ENCODE measurements at regions not wholly inside any gene's neighbourhood (a gene's known extent, or its start where the extent isn't known, plus 50 kb on each side); places are given as distances from the start of the nearest gene placed in this dataset.

DNA sequence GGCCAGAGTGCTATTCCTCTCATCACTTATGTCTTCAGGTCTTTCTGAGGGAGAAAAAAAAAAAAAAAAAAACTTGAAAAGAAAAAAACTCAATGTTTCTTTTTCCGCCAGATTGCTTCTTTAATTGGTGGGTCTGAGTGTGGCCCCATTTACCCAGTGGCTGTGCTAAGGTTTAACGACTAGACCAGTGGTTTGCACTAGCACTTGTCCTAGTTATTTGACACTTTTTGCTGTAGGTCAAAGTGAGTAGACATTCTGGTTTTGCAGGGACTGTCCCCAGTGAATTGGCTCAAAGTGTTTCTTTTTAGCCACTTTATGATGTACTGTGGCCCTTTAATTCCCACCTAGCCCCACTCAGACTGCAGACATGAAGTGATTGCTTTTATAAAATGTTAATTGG lies 273.3 kb downstream of the PTEN start:
- no peak for DNase-seq

GRCh38 chr10:88138319-88138848 lies 275.0 kb downstream of the PTEN start:
- no peak for DNase-seq

GRCh38 chr10:88147000-88147798 lies 283.8 kb downstream of the PTEN start:
- DNase-seq = no peak

DNA sequence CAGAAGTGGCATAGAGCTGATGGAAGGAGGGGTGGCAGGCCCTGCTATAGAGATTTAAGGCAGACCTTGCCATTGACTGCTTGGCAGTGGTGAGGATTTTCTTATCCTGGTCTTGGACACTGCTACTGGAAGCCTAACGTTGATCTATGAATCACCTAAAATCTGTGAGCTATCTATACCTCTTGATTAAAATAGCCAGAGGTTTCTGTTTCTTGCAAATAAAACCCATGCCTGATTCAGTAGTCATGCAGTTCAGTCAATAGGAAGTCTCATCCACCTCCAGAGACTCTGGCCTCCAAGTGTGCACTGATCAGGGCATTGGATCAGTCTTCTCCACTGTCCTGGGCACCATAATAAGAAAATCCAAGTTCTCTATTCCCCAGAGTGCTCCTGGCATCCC lies 286.5 kb downstream of the PTEN start:
- DNase-seq = no peak

- DNase-seq = no peak
Measured at GRCh38 chr10:88150339-88150738, 286.9 kb downstream of the PTEN start.

- peak; percentile 8 for DNase-seq
Measured at GRCh38 chr10:88152728-88153133, 289.3 kb downstream of the PTEN start.

DNA sequence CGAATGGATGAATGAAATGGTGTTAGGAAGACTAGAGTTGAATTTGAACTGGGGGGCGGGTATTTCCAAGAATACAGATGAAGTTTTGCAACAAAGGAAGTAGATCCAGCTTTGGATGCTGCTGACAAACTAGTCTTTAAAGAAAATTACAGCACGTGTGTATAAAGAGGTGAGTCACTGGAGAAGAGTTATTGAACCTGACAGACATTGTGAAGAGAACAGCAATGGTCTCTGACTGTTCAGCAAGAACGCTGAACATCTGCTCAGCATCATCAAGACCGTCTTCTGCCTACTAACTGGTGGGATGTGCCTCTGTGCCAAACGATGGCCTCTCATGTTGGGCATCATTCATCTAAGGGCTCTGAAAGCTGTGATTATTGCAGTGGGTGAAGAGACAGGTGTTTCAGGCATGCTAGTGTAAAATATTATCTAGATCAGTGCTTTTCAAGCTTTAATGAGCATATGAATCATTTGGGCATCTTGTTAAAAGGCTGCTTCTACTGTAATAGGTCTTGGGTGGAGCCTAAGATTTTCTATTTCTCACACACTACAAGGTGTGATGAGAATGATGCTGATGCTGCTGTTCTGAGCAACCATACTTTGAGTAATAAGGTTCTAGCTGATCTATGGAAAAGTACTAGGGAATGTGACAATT lies 291.3 kb downstream of the PTEN start:
- DNase-seq = peak; percentile 47

- DNase-seq = no peak
Measured at GRCh38 chr10:88156341-88156740, 292.9 kb downstream of the PTEN start.

GRCh38 chr10:88157981-88158465 lies 294.6 kb downstream of the PTEN start:
- DNase-seq = no peak

- DNase-seq = no peak
Measured at GRCh38 chr10:88158526-88159122, 295.2 kb downstream of the PTEN start.

- peak; percentile 13 for DNase-seq
Measured at GRCh38 chr10:88159127-88159829, 295.9 kb downstream of the PTEN start.

- DNase-seq = no peak
Measured at GRCh38 chr10:88161070-88161469, 297.6 kb downstream of the PTEN start.

DNA sequence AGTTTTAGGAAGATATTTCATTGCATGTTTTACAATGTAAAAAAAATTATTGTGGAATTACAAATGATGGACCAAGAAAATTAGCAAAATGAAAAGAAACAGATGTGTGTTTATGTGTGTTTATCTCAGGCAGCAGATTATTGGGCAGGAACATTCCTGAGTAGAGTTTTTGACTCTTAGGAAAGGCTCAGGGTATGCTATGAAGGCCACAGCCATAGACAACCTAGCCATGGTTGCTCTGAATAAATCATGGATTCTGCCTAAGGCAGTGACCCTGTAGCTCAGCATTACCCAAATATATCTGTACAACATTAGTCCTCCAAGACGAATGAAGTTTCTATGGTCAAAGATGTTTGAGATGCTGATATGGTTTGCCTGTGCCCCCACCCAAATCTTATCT lies 298.3 kb downstream of the PTEN start:
- DNase-seq = no peak

- no peak for DNase-seq
Measured at GRCh38 chr10:88162852-88163251, 299.4 kb downstream of the PTEN start.

DNA sequence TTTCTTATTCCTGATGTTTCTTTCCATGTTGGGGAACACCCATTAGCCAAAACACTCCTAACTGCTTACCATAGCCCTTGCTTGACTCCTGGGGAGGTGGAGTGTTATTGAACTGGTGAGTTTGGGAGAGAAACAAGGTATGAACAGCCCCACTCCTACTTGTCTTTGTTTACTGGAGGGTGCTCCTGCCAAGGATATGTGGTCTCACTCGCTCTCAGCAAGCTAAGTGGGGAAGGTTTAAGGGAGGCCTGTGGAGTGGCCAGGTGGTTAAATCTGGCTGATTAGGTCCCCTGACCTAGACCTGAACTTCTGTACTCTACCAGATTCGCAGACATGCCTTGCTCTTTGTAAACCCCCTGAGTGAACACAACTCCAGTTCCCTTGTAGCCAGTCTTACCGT lies 300.1 kb downstream of the PTEN start:
- DNase-seq = no peak

DNA sequence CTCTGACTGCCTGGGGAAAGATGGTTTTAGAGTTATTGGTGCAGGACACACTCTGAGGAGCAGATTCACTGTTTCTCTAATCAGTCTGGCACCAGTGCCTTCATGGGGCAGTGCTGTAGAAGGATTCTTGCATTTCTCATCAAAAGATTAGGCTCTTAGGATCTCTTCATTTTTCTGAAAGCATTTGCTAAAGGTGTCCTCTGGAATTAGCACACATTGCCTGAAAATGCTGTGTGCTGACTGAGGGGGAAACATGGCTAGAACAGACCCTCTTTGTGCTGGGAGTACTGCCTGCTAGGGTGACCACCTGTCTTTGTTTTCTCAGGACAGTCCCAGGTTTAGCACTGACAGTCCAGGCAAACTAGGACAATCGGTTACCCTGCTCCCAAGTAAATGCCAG lies 301.0 kb downstream of the PTEN start:
- DNase-seq = no peak

DNA sequence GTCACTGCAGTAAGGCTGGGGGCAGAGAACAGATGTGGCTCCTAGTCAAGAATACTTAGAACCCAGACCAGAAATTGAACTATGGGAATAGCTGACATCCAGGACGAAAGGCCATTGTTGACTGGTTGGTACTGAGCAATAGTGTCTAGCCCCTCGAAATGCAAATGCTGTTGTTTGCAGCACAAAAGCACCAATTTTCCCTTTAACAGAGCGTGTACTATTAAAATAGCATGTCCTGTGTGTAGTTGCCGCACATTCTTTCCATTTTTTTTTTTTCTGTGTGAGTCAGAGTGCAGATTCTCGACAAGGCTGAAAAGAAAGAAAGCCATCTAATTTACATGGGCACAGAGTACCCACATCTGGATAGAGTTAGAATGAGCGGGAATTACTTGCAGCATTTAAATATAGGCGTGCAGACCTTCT lies 302.4 kb downstream of the PTEN start:
- no peak for DNase-seq

DNA sequence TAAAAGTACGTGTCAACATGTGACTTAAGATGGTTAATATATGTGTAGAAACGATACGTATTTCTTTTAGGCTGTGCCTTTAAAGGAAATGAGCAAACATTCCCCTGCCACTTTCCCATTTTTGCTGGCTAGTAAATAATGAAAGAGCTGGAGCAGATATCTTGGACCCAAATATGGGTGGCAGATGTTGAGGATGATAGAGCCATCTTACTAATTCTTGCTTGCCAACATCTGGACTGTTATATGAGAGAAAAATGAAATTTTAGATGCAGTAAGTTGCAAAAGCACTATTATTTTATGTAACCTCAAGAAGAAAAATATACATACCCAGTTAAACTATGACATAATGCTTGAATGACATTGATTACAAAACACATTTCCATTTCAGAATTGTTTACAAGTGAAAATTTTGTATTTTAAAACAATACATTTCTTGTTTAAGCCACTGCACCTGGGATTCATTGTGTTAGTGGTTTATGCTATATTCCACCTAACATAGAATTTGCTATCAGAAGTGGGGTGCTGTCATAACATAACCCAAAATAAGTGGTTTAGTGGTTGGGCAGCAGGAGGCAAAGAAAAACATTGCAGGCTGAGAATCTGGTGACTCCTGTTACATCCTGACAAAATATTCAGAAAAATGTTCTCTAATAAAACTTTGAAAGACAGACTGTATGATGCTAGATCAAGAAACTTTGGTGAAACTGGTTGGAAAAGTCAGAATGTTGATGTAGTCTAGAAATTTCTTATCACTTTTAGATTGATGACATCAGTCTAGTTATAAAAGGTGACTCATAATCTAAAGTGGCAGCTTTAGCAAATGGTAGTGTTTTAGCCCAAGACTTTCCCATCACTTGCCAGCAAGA lies 305.0 kb downstream of the PTEN start:
- DNase-seq = no peak

- no peak for DNase-seq
Measured at GRCh38 chr10:88169037-88169319, 305.6 kb downstream of the PTEN start.

DNA sequence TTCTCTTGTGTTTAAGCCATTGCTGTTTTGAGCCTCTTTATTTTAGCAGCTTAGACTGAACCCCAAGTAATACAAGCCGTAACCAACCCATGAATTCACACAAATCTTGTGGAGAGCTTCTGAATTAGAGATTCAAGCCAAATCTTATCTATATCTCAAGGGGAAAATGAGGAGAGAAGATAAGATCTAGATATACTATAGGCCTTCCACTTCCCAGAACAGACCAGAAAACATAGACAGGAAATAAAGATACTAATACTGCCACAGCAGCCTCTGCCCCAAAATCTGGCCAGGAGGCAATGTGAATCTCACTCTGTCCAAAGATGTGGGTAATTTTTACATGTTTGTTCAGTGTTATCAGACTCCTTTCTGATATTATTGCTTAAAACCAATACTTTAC lies 307.2 kb downstream of the PTEN start:
- DNase-seq = no peak

DNA sequence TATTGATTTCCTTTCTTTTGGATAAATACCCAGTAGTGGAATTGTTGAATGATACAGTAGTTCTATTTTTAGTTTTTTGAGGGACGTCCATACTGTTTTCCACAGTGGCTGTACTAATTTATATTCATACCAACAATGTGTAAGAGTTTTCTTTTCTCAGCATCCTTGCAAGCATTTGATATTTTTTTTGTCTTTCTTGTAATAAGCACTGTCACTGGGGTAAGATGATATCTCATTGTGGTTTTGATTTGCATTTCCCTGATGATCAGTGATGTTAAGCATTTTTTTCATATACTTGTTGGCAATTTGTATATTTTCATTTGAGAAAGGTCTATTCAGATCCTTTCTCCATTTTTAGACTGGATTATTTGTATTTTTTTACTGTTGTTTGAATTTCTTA lies 308.7 kb downstream of the PTEN start:
- DNase-seq = no peak

DNA sequence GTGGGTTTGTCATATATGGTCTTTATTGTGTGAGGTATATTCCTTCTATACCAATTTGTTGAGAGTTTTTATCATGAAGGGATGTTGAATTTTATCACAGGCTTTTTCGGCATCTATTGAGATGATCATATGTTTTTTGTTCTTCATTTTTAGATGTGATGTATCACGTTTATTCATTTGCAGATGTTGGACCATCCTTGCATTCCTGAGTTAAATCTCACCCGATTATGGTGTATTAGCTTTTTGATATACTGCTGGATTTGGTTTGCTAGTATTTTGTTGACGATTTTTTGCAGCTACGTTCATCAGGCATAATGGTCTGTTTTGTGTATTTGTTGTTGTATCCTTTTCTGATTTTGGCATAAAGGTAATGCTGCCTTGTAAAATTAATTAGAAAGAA lies 311.0 kb downstream of the PTEN start:
- DNase-seq = no peak

Measured in NCI-H69 (cell line).